Lower lobe of right lung (tissue), 2 donors: ENCODE measurements at regions not wholly inside any gene's neighbourhood (a gene's known extent, or its start where the extent isn't known, plus 50 kb on each side); places are given as distances from the start of the nearest gene placed in this dataset.

Experiments used
- ATAC-seq, 2 donors: fragments of 200-7000 bp; cut with Tn5 transposase; one replicate each; pipeline ENCODE4 v1.9.1; 2020 to 2022; ENCODE audit warnings: mild to moderate bottlenecking in 2 of 2, moderate library complexity in 2 of 2
- DNase-seq: peaks from one replicate; pipeline ENCODE4 v3.0.0-alpha.2; 2020
- H3K27ac ChIP-seq: fragments of 200-600 bp; one replicate; pipeline ENCODE4 v1.8.0; 2022
- H3K27me3 ChIP-seq: fragments of 200-600 bp; one replicate; pipeline ENCODE4 v1.8.0; 2022; ENCODE audit warnings: low read depth
- H3K36me3 ChIP-seq: fragments of 200-600 bp; one replicate; pipeline ENCODE4 v1.8.0; 2022; ENCODE audit warnings: mild to moderate bottlenecking
- H3K4me1 ChIP-seq: fragments of 200-600 bp; one replicate; pipeline ENCODE4 v1.8.0; 2022
- H3K4me3 ChIP-seq: fragments of 200-600 bp; one replicate; pipeline ENCODE4 v1.8.0; 2022; ENCODE audit warnings: mild to moderate bottlenecking
- H3K9me3 ChIP-seq: fragments of 200-600 bp; one replicate; pipeline ENCODE4 v1.8.0; 2022
- intact Hi-C: fragments of 100-400 bp; cut with DNase I; formaldehyde crosslinking; loops from one replicate; pipeline ENCODE4 v1.11.0; 2022
- TF ChIP-seq, protein P1 (sequence below): fragments of 200-600 bp; IDR thresholded peaks from one replicate; pipeline ENCODE4 v1.8.0; 2022; ENCODE audit warnings: antibody characterized with exemption, mild to moderate bottlenecking
- donor health status: DM: no; HTN: yes; CAD: no; lungs with severe emphysema.

DNA sequence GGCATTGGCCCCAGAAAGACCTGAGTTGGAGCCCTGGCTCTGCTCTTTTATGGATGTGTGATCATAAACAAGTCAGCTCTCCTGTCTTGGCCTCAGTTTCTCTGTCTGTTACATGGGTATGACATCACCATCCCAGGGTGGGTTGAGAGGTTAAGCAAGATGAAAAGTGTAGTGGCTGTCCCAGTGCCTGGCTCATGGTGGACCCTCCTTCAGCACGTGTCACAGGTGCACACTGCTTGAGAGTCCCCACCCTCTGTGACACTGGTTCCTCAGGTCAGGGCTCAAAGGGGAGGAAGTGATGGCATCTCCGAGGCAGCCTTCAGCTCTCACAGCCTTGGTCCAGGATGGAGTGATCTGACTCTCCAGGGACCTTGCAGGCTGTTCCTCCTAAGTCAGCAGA lies 218.4 kb downstream of the HAPSTR1 start:
- no peak for DNase-seq
- Histone ChIP-seq H3K4me3 (no peak overlapping the region), H3K27me3 (no peaks in the 10 kb centered on the region), H3K36me3 (no peaks in the 10 kb centered on the region), H3K9me3 (no peaks in the 10 kb centered on the region), H3K27ac (no peak overlapping the region), H3K4me1 (no peaks in the 10 kb centered on the region)
- TF ChIP-seq, protein P1, sequence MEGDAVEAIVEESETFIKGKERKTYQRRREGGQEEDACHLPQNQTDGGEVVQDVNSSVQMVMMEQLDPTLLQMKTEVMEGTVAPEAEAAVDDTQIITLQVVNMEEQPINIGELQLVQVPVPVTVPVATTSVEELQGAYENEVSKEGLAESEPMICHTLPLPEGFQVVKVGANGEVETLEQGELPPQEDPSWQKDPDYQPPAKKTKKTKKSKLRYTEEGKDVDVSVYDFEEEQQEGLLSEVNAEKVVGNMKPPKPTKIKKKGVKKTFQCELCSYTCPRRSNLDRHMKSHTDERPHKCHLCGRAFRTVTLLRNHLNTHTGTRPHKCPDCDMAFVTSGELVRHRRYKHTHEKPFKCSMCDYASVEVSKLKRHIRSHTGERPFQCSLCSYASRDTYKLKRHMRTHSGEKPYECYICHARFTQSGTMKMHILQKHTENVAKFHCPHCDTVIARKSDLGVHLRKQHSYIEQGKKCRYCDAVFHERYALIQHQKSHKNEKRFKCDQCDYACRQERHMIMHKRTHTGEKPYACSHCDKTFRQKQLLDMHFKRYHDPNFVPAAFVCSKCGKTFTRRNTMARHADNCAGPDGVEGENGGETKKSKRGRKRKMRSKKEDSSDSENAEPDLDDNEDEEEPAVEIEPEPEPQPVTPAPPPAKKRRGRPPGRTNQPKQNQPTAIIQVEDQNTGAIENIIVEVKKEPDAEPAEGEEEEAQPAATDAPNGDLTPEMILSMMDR, result no peak
- ATAC-seq, result no peak
- intact Hi-C loops, result no loop called here

DNA sequence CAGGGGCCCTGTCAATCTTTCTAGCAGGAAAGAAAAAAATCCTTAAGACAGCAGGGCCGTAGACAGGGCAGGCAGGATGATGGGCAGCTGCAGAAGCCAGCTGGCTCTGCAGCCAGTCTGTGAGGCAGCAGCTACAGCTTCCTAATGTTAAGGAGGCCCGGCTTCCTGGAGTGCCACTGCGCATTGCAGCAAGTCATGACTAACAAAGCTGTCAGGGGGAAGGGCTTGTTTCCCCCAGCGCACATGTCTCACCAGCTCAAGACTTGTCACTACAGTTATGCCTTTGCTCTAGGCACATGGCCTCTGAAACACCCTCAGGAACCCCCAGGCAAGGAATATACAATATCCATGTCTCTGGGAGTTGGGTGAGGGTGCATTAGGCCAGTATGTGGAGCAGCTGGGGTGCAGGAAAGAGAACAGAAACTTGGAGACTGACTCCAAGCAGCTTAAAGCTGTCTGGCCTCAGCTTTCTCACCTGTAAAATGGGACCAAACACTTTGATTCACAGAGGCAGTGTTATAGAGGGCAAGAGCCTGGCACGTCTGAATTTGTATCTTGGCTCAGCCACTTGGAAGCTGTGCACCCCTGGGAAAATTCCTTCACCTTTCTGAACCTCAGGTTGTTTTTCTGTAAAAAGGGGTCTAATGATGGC lies 220.0 kb downstream of the HAPSTR1 start:
- peak in 1 of 2 donors; percentile 32 for ATAC-seq
- Histone ChIP-seq H3K4me1 (no peaks in the 10 kb centered on the region), H3K27me3 (no peaks in the 10 kb centered on the region), H3K4me3 (no peak overlapping the region), H3K9me3 (no peaks in the 10 kb centered on the region), H3K36me3 (no peaks in the 10 kb centered on the region), H3K27ac (no peak overlapping the region)
- intact Hi-C loops, result no loop called here
- TF ChIP-seq, protein P1, result no peak
- DNase-seq, result no peak

DNA sequence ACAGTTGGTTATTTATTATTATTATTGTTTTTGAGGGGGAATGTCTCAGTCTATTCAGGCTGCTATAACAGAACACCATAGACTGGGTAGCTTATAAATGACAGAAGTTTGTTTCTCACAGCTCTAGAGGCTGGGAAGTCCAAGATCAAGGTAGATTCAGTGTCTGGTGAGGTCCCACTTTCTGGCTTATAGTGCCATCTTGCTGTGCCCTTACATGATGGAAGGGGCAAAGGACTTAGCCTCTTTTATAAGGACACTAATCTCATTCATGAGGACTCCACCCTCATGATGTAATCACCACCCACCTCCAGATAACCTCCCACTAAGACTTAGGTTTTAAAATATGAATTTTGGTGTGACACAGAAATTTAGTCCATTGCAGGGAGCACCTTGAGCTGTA lies 224.6 kb downstream of the HAPSTR1 start:
- Histone ChIP-seq H3K36me3 (no peaks in the 10 kb centered on the region), H3K4me1 (no peaks in the 10 kb centered on the region), H3K4me3 (no peak overlapping the region), H3K27ac (no peak overlapping the region), H3K9me3 (no peaks in the 10 kb centered on the region), H3K27me3 (no peaks in the 10 kb centered on the region)
- intact Hi-C loops, result no loop called here
- DNase-seq (no peak), ATAC-seq (no peak)
- TF ChIP-seq, protein P1, result no peak

DNA sequence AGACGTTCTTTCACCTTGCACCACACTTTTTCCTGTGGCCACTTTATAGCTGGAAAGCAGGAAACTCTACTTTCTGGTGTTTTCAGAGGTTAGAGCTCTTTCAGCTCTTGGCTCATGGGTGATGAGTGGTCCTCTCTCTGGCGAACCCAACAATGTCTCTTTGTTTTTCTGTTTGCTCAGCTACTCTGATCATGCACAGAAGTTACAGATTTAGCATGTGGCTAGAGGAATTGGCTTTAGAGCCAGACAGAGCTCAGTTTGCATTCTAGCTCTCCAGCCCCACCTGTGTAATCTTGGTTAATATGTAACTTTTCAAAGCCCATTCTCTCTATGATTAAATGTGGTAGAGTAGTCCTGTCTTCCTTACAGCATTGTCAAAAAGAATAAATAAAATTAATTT lies 225.2 kb downstream of the HAPSTR1 start:
- Histone ChIP-seq H3K4me1 (no peaks in the 10 kb centered on the region), H3K27me3 (no peaks in the 10 kb centered on the region), H3K4me3 (no peak overlapping the region), H3K36me3 (no peaks in the 10 kb centered on the region), H3K27ac (no peak overlapping the region), H3K9me3 (no peaks in the 10 kb centered on the region)
- ATAC-seq (no peak), DNase-seq (no peak)
- intact Hi-C loops, result no loop called here
- TF ChIP-seq, protein P1, result no peak

DNA sequence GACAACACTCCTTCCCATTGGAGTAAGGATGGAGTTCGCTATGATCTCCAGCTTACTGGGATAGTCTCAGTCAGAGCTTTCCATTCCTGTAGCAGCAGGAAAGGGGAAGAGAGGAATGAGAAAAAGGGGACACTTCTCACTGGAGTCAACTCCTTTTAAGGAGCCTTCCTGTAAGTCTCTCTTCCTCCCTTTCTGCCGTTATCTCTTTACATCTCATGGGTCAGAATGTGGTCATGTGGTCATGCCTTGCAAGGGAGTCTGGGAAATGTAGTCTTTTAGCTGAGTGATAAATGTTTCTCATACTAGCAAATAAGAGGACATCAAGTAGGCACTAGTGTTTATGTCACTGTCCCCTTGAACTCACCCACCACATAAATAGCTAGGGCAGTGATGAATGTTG lies 227.3 kb downstream of the HAPSTR1 start:
- H3K27me3 ChIP-seq, result no peaks in the 10 kb centered on the region
- no peak for DNase-seq
- TF ChIP-seq, protein P1, result no peak
- intact Hi-C loops, result no loop called here
- H3K27ac ChIP-seq, result no peak overlapping the region
- no peak for ATAC-seq
- H3K4me3 ChIP-seq, result no peak overlapping the region
- no peaks in the 10 kb centered on the region for H3K9me3 ChIP-seq
- no peaks in the 10 kb centered on the region for H3K36me3 ChIP-seq
- H3K4me1 ChIP-seq, result no peaks in the 10 kb centered on the region
